Fibroblast of skin of scalp (primary cell): ENCODE measurements at regions not wholly inside any gene's neighbourhood (a gene's known extent, or its start where the extent isn't known, plus 50 kb on each side); places are given as distances from the start of the nearest gene placed in this dataset.

Experiments
- DNase-seq: peaks from one replicate; pipeline ENCODE4 v3.0.0-alpha.2; 2013

DNA sequence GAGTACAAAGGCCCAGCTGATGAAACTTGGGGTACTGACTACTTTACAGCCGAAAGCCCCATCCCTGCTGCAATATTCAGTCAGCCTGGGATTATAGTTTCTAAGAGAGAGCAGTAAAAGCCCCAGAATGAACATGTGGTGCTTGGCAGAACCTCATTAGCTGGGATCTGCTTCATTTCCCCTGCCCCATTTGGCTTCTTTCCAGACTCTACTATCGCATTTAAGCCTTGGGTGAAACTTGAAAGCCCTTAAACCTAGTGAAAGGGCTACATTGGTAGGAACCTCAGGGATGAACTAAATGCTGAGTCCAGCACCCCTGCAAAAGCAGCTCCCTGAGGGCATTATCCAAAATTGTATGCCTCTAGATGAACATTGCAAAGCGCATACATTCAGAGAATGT is 631.1 kb downstream of the ACTL7B start:
- DNase-seq = no peak

DNA sequence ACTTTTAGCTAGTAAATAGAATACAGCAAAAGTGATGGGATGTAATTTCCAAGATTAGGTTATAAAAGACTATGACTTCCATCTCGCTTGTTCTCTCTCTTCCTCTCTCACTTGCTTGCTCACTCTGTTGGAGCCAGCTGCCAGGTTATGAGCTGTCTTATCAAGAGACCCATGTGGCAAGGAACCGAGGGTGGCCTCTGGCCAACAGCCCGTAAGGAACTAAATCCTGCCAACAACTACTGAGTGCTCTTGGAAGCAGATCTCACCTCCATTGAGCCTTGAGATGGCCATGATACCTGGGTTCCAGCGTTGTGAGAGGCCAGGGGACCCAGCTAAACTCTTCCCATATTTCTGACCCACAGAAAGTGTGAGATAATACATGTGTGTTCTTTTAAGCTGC is 636.1 kb downstream of the ACTL7B start:
- no peak for DNase-seq

DNA sequence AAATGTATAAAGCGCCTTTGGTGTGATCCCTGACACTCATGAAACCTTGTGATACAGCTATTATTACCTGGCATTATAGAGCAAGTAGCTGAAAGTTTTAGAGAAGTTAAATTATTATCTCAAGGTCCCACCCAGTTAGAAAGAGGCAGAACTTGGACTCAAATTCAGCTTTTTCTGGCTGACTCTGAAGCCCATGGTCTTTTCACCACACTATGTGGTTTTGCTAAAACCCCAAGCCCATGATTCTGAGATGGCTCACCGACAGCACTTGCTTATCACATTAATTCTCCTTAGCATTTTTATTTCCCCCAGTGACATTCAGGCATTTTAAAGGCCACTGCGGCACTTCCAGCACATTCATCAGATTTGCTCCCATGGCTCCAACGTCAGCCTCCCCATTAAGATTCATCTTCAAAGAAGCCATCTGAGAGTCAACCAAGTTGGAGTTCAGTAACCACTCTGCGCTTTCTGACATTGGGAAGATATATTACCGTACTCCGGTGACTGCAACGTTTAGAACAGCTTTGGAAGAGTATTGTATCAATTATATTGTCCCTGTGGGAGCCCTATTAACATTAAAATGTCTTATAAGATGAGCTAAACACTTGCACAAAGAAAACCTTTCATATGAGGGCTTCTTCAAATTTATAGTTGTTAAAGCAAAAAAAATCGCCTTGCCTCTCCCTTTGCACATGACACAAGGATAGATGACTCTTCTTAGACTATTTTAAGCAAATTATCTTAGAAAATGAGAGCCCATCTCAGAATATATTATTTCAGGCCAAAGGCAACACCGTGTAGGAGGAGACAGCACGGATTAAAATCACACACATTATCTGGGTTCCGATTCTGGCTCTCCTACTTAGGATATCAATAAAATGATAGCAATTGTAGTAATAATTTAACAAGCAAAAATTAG is 638.1 kb downstream of the ACTL7B start:
- DNase-seq = peak; percentile 54

DNA sequence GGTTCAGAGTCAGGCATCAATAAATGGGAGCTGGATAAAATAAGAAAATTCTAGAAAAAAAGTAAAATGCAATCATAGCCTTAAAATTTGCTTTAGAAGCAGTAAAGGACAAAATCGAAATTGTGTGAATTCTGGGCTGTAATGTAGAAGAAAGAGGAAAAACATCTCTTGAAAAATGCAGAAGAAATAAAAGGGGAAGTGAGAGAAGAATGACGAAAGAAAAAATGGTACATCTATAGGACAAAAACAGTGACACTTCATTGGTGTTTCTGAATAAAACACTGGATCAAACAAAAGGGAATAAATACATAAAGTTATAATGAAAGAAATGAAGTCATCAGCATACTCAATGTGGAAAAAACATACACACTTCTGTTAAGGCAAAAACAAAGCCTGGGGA is 642.3 kb downstream of the ACTL7B start:
- no peak for DNase-seq

DNA sequence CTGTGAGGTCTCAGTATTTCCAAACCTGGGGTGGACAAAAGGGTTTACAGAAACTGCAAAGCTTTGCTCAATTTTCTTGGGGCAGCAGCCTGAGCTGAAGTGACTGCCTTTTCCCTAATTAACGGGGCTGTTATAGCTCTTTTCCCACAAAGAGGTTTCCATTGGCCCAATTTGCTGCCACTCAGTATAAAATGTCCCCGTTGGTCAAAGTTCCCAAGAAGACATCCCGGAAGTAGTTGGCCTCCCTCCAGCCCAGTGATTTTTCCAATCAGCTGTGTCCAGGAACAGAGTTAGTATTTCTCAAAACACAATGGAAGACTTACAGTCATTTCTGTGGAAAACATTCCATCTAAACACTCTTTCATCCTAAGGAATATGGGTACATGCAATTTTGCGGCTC is 643.6 kb downstream of the ACTL7B start:
- peak; percentile 17 for DNase-seq

DNA sequence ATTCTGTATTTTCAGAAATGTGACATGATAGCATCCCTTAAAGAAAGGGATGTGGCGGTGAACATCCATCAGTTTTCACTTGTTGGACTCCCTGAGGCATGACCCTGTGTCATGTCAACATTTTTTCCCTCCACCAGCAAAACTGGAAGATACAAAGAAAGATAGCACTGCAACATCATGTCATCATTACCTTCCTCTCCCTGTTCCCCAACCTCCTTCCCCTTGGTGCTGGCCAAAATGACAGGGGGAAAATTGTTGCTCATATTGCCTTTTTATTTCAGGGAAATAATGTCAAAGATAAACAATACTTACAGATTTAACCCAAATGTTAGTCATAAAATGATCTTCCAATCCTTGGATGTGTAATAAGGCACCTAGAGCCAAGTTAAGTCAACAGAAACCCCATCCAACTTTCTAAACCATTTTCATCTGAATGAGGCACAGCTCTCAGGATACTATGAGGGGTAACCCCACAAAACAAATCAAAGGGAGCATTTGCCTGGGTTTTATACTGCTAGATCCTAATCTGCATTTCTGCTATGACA is 644.3 kb downstream of the ACTL7B start:
- DNase-seq = no peak

DNA sequence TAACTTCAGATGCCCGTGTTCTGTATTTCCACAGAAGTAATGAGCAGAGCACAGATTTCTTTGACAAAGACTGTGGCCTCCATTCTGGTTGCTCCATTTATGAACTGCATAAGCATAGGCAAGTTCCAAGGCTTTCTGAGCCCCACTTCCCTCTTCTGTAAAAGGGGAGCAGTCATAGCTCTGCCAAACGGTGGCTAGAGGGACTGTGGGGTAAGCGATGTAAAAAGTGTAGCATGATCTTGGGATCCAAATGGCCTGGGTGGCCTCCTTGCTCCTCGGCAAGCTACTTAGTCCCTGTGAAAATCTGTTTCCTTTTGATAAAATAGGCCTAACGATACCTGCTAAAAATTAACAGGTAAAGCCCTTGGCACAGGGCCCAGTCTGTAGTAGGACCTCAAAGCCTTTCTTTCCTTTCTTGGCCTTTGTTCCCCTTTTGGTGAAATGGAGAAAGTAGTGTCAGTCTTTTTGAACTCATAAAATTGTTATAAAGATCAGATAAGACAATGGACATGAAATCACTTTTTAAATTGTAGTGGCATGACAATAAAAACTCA is 646.6 kb downstream of the ACTL7B start:
- no peak for DNase-seq

DNA sequence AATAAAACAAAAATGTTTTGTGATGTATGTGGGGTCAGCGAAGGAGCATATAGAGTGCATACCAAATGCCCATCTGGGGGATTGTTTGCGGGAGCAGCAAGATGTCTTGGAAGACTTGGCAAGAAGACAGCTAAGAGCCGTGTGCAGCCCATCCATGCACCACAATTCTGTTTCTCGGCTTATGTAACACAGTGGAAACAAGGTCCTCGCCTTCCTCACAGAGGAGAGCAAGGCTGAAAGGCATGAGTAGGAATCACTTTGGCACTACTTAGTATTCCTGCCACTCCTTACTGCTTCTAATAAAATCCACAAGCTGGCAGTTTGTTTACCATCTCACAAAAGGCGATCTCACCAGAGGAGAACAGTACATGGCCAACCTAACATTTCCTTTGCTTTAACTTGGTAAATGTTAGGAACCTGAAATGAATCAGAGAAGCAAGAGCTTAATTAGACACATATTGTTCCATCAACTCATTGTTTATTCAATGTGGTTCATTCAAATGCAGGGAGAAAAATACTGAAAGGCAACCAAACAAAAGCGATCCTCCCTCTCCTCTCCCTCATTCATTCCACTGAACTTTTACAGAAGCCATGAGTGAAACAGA is 648.1 kb downstream of the ACTL7B start:
- DNase-seq = peak; percentile 95

DNA sequence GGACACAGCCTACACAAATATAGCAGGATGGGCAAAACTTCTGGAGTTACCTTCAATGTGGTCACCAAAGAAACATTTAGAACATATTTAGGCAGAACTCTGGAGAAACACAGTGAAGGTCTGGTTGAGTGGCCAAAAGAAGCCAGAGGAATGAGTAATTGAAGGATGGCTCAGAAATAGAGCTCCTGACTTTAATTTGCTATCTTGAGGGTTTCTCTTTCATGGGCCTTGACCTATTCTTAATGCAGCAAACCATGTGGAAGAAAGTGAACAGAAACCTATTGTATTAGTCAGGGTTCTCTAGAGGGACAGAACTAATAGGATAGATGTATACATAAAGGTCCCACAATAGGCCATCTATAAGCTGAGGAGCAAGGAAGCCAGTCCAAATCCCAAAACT is 650.5 kb downstream of the ACTL7B start:
- no peak for DNase-seq

DNA sequence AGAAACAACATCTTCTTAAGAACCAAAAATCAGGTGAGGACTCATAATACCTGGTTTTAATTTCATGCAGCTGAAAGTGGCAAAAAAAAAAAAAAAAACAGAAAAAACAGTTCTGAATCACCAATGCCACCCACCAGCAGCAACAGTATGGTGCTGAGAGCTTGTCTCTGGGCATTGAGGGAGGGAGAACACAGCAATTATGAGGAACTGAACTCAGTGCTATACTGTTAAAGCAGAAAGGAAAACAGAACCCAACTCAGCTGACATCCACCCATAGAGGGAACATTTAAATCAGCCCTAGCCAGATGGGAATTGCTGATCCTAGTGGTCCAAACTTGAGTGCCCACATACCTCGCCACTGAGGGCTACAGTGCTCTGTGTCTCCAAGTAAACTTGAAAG is 657.9 kb downstream of the ACTL7B start:
- DNase-seq = no peak

DNA sequence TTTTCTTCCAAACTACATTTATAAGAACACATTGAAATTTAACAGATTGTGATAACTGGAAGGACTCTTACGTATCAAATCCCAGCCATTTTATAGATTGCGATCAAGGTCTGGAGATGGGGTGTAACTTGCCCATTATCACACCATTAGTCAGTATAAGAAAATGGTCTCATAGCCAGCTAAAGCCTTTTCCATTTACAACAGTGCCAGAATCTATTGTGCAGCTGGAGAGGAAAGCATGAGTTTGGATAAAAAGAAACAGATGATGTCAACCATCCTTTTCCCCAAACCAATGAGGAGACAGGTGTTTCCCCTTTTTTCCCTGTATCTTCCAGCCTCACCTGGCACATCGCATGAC is 658.8 kb downstream of the ACTL7B start:
- no peak for DNase-seq

DNA sequence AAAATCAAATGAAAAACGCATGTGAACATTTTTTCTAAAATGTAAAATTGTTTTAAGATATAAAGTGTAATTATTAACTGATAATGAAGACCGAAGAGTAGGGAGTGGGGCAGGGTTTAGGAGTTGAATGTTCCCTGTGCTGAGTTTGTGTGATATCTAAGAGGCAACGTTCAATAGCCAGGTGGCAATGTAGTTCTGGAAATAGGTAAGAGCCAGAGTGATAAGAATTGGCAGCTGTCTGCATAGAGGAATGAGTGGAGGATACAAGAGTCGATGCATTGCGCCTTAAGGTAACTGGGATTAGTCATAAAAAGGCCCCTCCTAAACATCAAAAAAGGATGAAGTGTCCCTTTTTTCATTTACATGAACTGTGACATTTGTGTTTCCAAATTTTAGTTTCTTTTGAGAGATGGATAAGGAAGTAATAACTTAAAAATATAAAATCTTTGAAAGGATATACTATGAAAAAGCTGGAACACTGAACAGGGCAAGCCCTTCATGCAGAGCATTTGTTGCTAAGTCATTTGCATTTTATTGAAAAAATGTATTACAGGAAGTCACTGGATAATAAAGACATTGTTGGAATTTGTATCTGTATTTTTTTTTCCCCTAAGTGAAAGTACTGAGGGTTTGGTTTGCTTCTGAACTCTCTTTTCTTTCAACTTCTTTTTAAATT is 659.3 kb downstream of the ACTL7B start:
- no peak for DNase-seq

DNA sequence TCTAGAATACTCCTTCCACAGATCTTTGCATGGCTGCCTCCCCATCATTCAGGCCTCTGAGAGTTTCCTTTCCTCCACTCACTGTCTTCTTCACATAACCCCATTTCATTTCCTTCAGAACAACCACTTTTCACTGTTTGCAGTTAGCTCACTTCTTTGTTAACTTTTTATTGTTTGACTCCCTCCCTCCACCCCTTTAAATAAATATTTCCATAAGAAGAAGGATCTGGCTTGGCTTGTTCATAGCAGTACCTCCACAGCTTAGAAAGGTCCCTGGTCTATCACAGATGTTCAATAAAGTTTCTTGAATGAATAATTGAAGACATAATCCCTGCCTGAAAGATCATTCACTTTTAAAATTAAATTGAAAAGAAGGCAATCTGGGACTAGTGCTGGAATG is 661.6 kb downstream of the ACTL7B start:
- no peak for DNase-seq

DNA sequence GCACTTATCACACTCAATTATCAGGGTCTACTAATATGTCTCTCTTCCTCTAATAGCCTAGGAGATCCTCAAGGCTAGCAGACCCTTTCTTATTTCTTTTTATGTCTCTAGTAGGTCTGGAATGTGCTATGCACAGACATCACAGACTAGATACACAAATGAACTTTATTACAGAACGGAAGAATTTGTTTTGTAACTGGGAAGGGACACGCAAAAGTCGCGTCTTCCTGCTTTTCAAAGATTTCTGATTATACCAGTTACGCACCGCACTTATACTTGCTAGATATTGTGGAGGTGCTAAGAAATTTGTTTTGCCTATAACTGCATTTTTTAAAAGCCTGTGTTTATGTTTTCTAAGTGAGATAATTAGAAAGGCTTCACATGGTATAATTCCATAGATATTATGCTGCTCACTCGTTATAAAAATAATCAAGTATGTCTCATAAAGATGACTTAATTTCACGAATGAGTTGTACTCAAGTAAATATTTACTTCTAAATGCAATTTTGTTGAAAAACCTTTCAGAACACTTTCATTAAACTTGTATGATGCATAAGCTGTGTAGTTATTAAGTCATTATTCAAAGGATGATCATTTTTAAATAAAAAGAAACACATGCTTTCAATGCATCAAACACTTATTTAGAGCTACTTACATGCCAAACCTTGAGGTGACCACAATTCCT is 662.6 kb downstream of the ACTL7B start:
- DNase-seq = no peak

DNA sequence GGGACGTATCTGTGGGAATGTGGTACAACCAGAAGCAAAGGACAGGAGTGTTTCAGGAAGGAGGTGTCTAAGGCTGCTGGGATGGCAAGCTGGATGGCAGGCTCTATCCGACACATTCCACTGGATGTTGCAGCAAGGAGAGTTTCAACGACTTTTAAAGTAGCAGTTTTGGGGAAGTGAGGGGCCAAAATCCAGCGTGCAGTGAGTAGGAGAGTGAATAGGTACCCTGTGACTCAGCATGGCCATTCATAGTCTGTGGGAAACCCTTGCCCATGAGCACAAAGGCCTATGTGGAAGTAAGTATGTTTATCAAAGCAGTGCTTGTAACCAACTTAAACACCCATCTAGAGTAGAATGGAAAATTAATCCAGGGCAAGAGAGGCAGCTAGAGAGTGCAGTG is 664.7 kb downstream of the ACTL7B start:
- DNase-seq = no peak

DNA sequence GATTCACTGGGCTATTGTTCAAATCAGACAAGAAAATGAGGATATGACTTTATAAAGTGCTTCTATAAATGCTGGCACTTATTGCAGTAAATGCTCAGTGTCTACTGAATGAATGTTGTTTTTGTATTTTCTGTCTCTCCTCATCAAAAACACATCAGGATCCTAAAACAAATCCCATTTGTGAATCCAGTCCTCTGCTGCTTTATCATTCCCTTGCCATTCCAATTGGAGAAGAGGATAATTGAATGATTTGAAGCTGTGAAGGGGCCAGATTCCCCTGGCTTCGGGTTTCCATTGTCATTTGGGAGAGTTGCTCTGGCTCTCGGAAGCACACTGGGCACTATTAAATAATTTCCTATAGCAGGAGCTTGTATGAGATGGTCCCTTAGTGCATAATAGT is 666.8 kb downstream of the ACTL7B start:
- no peak for DNase-seq

DNA sequence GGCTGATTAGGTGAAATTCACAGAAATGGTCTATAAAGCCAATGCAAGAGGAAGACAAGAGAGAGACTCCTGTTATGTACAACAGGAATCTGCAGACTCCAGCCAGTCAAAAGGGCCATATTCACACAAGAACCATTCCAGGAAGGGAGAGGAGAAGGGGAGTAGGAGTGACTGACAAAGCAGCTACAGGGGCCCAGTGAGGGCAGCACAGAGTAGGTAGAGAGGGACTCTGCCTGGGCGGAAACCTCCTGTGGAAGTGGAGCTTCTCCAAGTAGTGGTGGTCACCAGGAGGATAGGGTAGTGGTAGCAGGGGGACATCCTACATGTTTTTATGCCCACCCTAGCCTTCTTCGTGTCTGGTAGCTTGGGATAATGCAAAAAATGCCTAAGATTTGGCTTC is 667.3 kb downstream of the ACTL7B start:
- DNase-seq = no peak

DNA sequence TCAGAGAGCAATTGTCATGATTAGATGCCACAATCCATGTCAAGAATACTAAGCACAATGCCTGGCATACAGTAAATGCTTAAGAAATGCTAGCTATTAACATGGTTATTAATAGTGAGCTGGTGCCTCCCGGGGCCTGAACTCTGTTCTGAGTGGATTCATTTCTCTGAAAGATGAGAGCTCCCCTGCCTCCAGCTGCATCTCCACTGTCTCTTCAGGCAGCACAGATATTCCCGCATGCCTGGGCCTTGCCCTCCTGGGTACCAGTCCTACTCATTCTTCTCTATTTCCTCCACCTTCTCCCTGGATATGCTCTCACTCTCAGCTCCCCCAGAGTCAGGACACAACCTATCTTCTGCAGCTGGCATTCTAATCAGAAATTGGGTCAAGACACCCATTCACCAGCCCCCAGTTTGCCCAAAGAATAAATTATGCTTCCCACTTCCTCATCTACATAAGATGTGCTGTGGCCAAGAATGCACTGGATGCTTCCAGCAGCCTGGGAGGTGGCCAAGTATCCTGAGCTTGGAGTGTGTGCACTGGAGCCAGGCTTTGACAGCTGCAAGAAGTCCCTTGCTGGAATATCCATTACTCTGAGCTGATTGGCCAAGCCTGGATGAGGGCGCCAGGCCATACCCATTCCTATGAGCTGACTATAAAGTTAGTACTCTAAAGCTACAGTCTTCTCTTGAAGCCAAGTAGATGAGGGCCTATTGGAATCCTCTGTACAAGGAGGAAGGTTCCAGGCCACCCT is 669.0 kb downstream of the ACTL7B start:
- DNase-seq = peak; percentile 81

DNA sequence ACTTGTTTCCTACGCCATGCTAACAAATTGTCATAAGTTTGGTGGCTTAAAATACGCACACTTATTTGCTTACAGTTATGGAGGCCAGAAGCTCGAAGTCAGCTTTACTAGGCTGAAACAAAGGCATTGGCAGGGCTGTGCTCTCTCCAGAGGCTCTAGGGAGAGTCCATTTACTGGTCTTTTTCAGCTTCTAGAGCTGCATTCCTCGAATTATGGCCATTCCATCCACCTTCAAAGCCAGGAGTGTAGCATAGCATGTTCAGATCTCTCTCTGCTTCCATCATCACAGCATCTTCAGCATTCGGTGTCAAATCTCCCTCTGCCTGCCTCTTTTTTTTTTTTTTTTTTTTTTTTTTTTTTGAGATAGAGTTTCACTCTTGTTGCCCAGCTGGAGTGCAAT is 670.2 kb downstream of the ACTL7B start:
- no peak for DNase-seq

DNA sequence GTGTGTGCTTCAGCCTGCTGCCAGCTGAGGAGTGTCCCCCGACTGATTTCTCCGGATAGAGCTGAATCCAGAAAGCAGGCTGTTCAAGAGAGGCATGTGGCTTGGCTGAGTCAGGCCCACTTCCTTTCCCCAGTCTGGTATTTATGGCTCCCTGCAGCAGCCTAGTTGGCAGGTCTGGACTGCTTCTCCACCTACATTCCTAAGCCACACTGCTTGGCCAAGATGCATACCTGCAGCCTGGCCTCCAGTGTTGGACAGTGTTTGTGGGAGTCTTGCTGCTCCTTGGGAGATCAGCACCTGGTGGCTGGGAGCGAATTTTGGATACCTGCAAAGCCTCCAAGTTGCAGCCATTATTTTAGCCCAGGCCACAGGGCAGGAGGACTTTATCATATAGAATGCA is 670.8 kb downstream of the ACTL7B start:
- peak; percentile 47 for DNase-seq

DNA sequence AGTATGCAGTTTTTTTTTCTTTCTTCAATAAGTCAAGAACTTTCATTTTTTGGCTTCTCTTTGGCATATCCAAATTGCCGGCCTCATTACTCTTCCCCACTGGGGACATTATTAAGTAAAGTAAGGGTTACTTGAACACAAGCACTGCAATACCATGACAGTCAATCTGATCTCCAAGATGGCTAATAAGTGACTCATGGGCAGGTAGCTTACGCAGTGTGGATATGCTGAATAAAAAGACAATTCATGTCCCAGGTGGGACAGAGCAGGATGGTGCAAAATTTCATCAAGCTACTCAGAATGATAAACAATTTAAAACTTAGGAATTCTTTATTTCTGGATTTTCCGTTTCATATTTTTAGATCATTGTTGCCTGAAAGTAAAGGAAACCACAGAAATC is 671.8 kb downstream of the ACTL7B start:
- no peak for DNase-seq

DNA sequence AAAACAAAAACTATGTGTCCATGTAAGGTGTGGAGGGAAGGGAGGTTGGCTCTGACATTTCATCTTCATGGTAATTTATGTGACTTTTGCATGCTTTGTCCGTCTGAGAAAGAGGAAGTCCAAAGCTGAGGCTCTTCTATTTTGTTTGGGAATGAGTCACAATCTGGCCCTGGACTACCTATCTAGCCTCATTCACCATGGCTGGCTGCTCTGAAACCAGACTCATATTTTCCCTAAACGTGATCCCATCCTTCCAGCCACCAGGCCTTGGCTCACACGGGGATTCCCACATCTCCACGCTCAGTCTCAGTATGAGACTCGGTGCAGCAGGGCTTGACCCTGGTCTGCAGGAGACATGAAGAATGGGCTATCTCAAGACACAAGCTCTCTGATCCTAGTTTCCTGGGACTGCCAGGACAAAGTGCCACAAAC is 672.8 kb downstream of the ACTL7B start:
- peak; percentile 48 for DNase-seq
